ENCODE measurements at regions not wholly inside any gene's neighbourhood (a gene's known extent, or its start where the extent isn't known, plus 50 kb on each side); places are given as distances from the start of the nearest gene placed in this dataset.
"Not testable (repeated sequence)": the region's sequence is repeated elsewhere in the genome, so short reads cannot be mapped to it uniquely, and the experiment has no call there.

GRCh38 chr14:53456931-53457330 lies 303.8 kb upstream of the DDHD1 start:
- DNase-seq: no peak

GRCh38 chr14:53452005-53452673 lies 299.0 kb upstream of the DDHD1 start:
- no peak for DNase-seq

GRCh38 chr14:53450871-53451270 lies 297.7 kb upstream of the DDHD1 start:
- DNase-seq: peak; percentile 68

- DNase-seq: no peak
These were observed 295.6 kb upstream of the DDHD1 start for GRCh38 chr14:53448682-53449081.

- no peak for DNase-seq
These were observed 291.7 kb upstream of the DDHD1 start for GRCh38 chr14:53444677-53445312.

GRCh38 chr14:53441789-53442188 lies 288.7 kb upstream of the DDHD1 start:
- DNase-seq: no peak

GRCh38 chr14:53437858-53438257 lies 284.7 kb upstream of the DDHD1 start:
- no peak for DNase-seq

- DNase-seq: peak; percentile 49
These were observed 279.3 kb upstream of the DDHD1 start for GRCh38 chr14:53432378-53432802.

- DNase-seq: no peak
These were observed 277.7 kb upstream of the DDHD1 start for GRCh38 chr14:53430870-53431269.

- peak; percentile 10 for DNase-seq
These were observed 259.9 kb upstream of the DDHD1 start for GRCh38 chr14:53412819-53413675.

- DNase-seq: peak; percentile 39
These were observed 258.0 kb upstream of the DDHD1 start for GRCh38 chr14:53411125-53411524.

GRCh38 chr14:53409969-53410368 lies 256.8 kb upstream of the DDHD1 start:
- DNase-seq: peak; percentile 54

- no peak for DNase-seq
These were observed 256.2 kb upstream of the DDHD1 start for GRCh38 chr14:53409289-53409688.

GRCh38 chr14:53408175-53408879 lies 255.2 kb upstream of the DDHD1 start:
- no peak for DNase-seq

GRCh38 chr14:53406519-53406918 lies 253.4 kb upstream of the DDHD1 start:
- DNase-seq: no peak

- no peak for DNase-seq
These were observed 248.5 kb upstream of the DDHD1 start for GRCh38 chr14:53401646-53402045.

GRCh38 chr14:53399057-53399456 lies 245.9 kb upstream of the DDHD1 start:
- peak; percentile 78 for DNase-seq

- no peak for DNase-seq
These were observed 245.5 kb upstream of the DDHD1 start for GRCh38 chr14:53398616-53399015.

- DNase-seq: not testable (repeated sequence)
These were observed 242.1 kb upstream of the DDHD1 start for GRCh38 chr14:53395267-53395666.

- DNase-seq: peak; percentile 96
These were observed 238.6 kb upstream of the DDHD1 start for GRCh38 chr14:53391631-53392285.

GRCh38 chr14:53391156-53391555 lies 238.0 kb upstream of the DDHD1 start:
- peak; percentile 89 for DNase-seq

- DNase-seq: no peak
These were observed 236.9 kb upstream of the DDHD1 start for GRCh38 chr14:53390008-53390407.

- peak; percentile 63 for DNase-seq
These were observed 236.1 kb upstream of the DDHD1 start for GRCh38 chr14:53389202-53389601.

All from fibroblast of skin of right biceps (primary cell).